ENCODE measurements at regions not wholly inside any gene's neighbourhood (a gene's known extent, or its start where the extent isn't known, plus 50 kb on each side); places are given as distances from the start of the nearest gene placed in this dataset.
A peak's percentile ranks its signal among the peaks of the same experiment; 100 is the strongest.
"Not testable (repeated sequence)": the region's sequence is repeated elsewhere in the genome, so short reads cannot be mapped to it uniquely, and the experiment has no call there.

- Histone ChIP-seq H3K9me3 (no peaks in the 10 kb centered on the region), H3K4me3 (no peak overlapping the region), H3K4me1 (peaks cover 0 to 8% (median 4%) of the 10 kb centered on the region in 4 donors), H3K27ac (no peak overlapping the region), H3K27me3 (no peaks in the 10 kb centered on the region), H3K36me3 (no peaks in the 10 kb centered on the region)
- WGBS, 5 donors, result 74 to 83% (median 79%) methylated on average over 4 of the region's 4 CpGs
- intact Hi-C loops (cut with DNase I; ENCODE audit: low total_unique reads), result loop anchor here (5.0 kb wide), 1 partner anchor 189 kb away; no protein-coding TSS in a partner anchor
- DNase-seq, result no peak
- TF ChIP-seq CTCF (IDR thresholded peaks at IDR 0.05) (no peak), POLR2AphosphoS5 (IDR thresholded peaks at IDR 0.05) (no peak), POLR2A (IDR thresholded peaks at IDR 0.05) (no peak), EP300 (IDR thresholded peaks at IDR 0.05) (no peak)
Measured at GRCh38 chr10:86586516-86586915, 64.9 kb upstream of the WAPL start.

GRCh38 chr10:86588781-86589180 is 65.6 kb upstream of the OPN4 start:
- not testable (repeated sequence) for H3K36me3 ChIP-seq, H3K27ac ChIP-seq, H3K27me3 ChIP-seq, H3K4me3 ChIP-seq, DNase-seq, H3K9me3 ChIP-seq
- peaks cover 0 to 17% (median 4%) of the 10 kb centered on the region in 4 donors for H3K4me1 ChIP-seq
- intact Hi-C loops (cut with DNase I; ENCODE audit: low total_unique reads), result loop anchor here (5.0 kb wide), 1 partner anchor 191 kb away; no protein-coding TSS in a partner anchor
- 92 to 96% (median 94%) methylated on average over 14 of the region's 14 CpGs for WGBS, 5 donors

- H3K36me3 ChIP-seq, result no peaks in the 10 kb centered on the region
- peaks cover 0 to 9% (median 0%) of the 10 kb centered on the region in 4 donors for H3K4me1 ChIP-seq
- WGBS, 5 donors, result 85 to 92% (median 90%) methylated on average over 6 of the region's 6 CpGs
- no peak for DNase-seq
- H3K9me3 ChIP-seq, result no peaks in the 10 kb centered on the region
- H3K27ac ChIP-seq, result no peak overlapping the region
- TF ChIP-seq EP300 (IDR thresholded peaks at IDR 0.05), result no peak
- intact Hi-C loops (cut with DNase I; ENCODE audit: low total_unique reads), result no loop called here
- H3K27me3 ChIP-seq, result no peaks in the 10 kb centered on the region
- H3K4me3 ChIP-seq, result no peak overlapping the region
Measured at GRCh38 chr10:86591436-86591835, 62.9 kb upstream of the OPN4 start.

GRCh38 chr10:86592413-86592812 is 61.9 kb upstream of the OPN4 start:
- intact Hi-C loops (cut with DNase I; ENCODE audit: low total_unique reads), result no loop called here

GRCh38 chr10:86594535-86594934 is 59.8 kb upstream of the OPN4 start:
- Histone ChIP-seq H3K9me3 (no peaks in the 10 kb centered on the region), H3K4me1 (peaks cover 0 to 10% (median 0%) of the 10 kb centered on the region in 4 donors), H3K36me3 (no peaks in the 10 kb centered on the region), H3K27me3 (no peaks in the 10 kb centered on the region), H3K27ac (no peak overlapping the region), H3K4me3 (no peak overlapping the region)
- intact Hi-C loops (cut with DNase I; ENCODE audit: low total_unique reads), result no loop called here
- no peak for DNase-seq
- 65 to 79% (median 77%) methylated on average over 5 of the region's 5 CpGs for WGBS, 5 donors
- TF ChIP-seq POLR2A (IDR thresholded peaks at IDR 0.05), result no peak
- no peak for TF ChIP-seq POLR2AphosphoS5 (IDR thresholded peaks at IDR 0.05)
- TF ChIP-seq EP300 (IDR thresholded peaks at IDR 0.05), result no peak
- TF ChIP-seq CTCF (IDR thresholded peaks at IDR 0.05), result no peak

More at GRCh38 chr10:86592413-86592812, 61.9 kb upstream of the OPN4 start:
- Histone ChIP-seq H3K27me3 (no peaks in the 10 kb centered on the region), H3K9me3 (no peaks in the 10 kb centered on the region), H3K27ac (no peak overlapping the region), H3K36me3 (no peaks in the 10 kb centered on the region), H3K4me1 (peaks cover 0 to 9% (median 0%) of the 10 kb centered on the region in 4 donors), H3K4me3 (no peak overlapping the region)
- WGBS, 5 donors, result 36 to 69% (median 40%) methylated on average over 3 to 4 of the region's 4 CpGs
- TF ChIP-seq CTCF (IDR thresholded peaks at IDR 0.05) (peak in 3 of 7 experiments; percentile 9 to 39 (median 35)), EP300 (IDR thresholded peaks at IDR 0.05) (no peak), POLR2AphosphoS5 (IDR thresholded peaks at IDR 0.05) (peak in 1 of 3 donors; percentile 4), POLR2A (IDR thresholded peaks at IDR 0.05) (no peak)
- DNase-seq, result peak; percentile 55 to 59
